ENCODE measurements at regions not wholly inside any gene's neighbourhood (a gene's known extent, or its start where the extent isn't known, plus 50 kb on each side); places are given as distances from the start of the nearest gene placed in this dataset.

- TF ChIP-seq REST (IDR thresholded peaks at IDR 0.05; ENCODE audit: insufficient read depth in 1 of 2, low read depth in 2 of 2, low read length in 1 of 2) = no peak
- no peak for TF ChIP-seq POLR2AphosphoS5 (IDR thresholded peaks at IDR 0.05; ENCODE audit: low read depth, low read length)
Observed at GRCh38 chr10:104521901-104522694, 119.0 kb upstream of the SORCS3 start.

Measured in Panc1 (cell line).